ENCODE measurements at regions not wholly inside any gene's neighbourhood (a gene's known extent, or its start where the extent isn't known, plus 50 kb on each side); places are given as distances from the start of the nearest gene placed in this dataset.
"Not testable (repeated sequence)": the region's sequence is repeated elsewhere in the genome, so short reads cannot be mapped to it uniquely, and the experiment has no call there.

- no peak for DNase-seq (ENCODE audit: low read depth)
Observed at GRCh38 chr18:43341014-43341413, 63.7 kb upstream of the SYT4 start.

- no peak for DNase-seq (ENCODE audit: low read depth)
Observed at GRCh38 chr18:43350176-43350575, 72.9 kb upstream of the SYT4 start.

- no peak for DNase-seq (ENCODE audit: low read depth)
Observed at GRCh38 chr18:43364535-43364934, 87.2 kb upstream of the SYT4 start.

GRCh38 chr18:43367895-43368294 lies 90.6 kb upstream of the SYT4 start:
- DNase-seq (ENCODE audit: low read depth): no peak

GRCh38 chr18:43369311-43369710 lies 92.0 kb upstream of the SYT4 start:
- not testable (repeated sequence) for DNase-seq (ENCODE audit: low read depth)

GRCh38 chr18:43372773-43373172 lies 95.5 kb upstream of the SYT4 start:
- DNase-seq (ENCODE audit: low read depth): no peak

GRCh38 chr18:43380104-43380672 lies 102.9 kb upstream of the SYT4 start:
- no peak for DNase-seq (ENCODE audit: low read depth)

GRCh38 chr18:43382641-43383403 lies 105.5 kb upstream of the SYT4 start:
- DNase-seq (ENCODE audit: low read depth): no peak

GRCh38 chr18:43389163-43389562 lies 111.9 kb upstream of the SYT4 start:
- DNase-seq (ENCODE audit: low read depth): no peak

- DNase-seq (ENCODE audit: low read depth): no peak
Observed at GRCh38 chr18:43392168-43392567, 114.9 kb upstream of the SYT4 start.

GRCh38 chr18:43393174-43393573 lies 115.9 kb upstream of the SYT4 start:
- DNase-seq (ENCODE audit: low read depth): no peak

- DNase-seq (ENCODE audit: low read depth): no peak
Observed at GRCh38 chr18:43396266-43396665, 119.0 kb upstream of the SYT4 start.

- DNase-seq (ENCODE audit: low read depth): no peak
Observed at GRCh38 chr18:43398601-43399000, 121.3 kb upstream of the SYT4 start.

- DNase-seq (ENCODE audit: low read depth): no peak
Observed at GRCh38 chr18:43405097-43405496, 127.8 kb upstream of the SYT4 start.

- DNase-seq (ENCODE audit: low read depth): no peak
Observed at GRCh38 chr18:43414006-43414405, 136.7 kb upstream of the SYT4 start.

GRCh38 chr18:43420091-43420490 lies 142.8 kb upstream of the SYT4 start:
- DNase-seq (ENCODE audit: low read depth): no peak

- no peak for DNase-seq (ENCODE audit: low read depth)
Observed at GRCh38 chr18:43420950-43421349, 143.7 kb upstream of the SYT4 start.

- no peak for DNase-seq (ENCODE audit: low read depth)
Observed at GRCh38 chr18:43422518-43422917, 145.2 kb upstream of the SYT4 start.

GRCh38 chr18:43435851-43436250 lies 158.6 kb upstream of the SYT4 start:
- DNase-seq (ENCODE audit: low read depth): no peak

GRCh38 chr18:43442131-43442530 lies 164.8 kb upstream of the SYT4 start:
- no peak for DNase-seq (ENCODE audit: low read depth)

GRCh38 chr18:43442571-43442970 lies 165.3 kb upstream of the SYT4 start:
- DNase-seq (ENCODE audit: low read depth): no peak

GRCh38 chr18:43465483-43465882 lies 188.2 kb upstream of the SYT4 start:
- DNase-seq (ENCODE audit: low read depth): no peak

GRCh38 chr18:43471873-43472272 lies 194.6 kb upstream of the SYT4 start:
- DNase-seq (ENCODE audit: low read depth): no peak

- no peak for DNase-seq (ENCODE audit: low read depth)
Observed at GRCh38 chr18:43481069-43481468, 203.8 kb upstream of the SYT4 start.

Data from stimulated activated CD8-positive, alpha-beta memory T cell treated with anti-CD3 and anti-CD28 coated beads, Interleukin-4, amount 100 ng/mL, for 24 hours (primary cell).